Lung (tissue), 11 donors: ENCODE measurements at regions not wholly inside any gene's neighbourhood (a gene's known extent, or its start where the extent isn't known, plus 50 kb on each side); places are given as distances from the start of the nearest gene placed in this dataset.

Source experiments
- ATAC-seq: fragments of 200-7000 bp; cut with Tn5 transposase; one replicate; pipeline ENCODE4 v1.9.1; 2020; ENCODE audit warnings: moderate number of reproducible peaks; ENCODE audit not compliant: insufficient read depth, low FRiP score
- DNase-seq, 3 donors: peaks; one replicate each; pipeline ENCODE4 v3.0.0-alpha.2; 2013 to 2017
- H3K27ac ChIP-seq, 2 donors: one replicate each; pipeline ENCODE4 v1.5.1; 2013; ENCODE audit warnings: mild to moderate bottlenecking in 2 of 2, moderate library complexity in 2 of 2, control low read depth in 1 of 2, inconsistent platforms in 1 of 2, low read depth in 1 of 2, low read length in 1 of 2
- H3K27me3 ChIP-seq, 3 donors: one replicate each; pipeline ENCODE4 v1.5.1; 2013; ENCODE audit warnings: low read length in 2 of 3; ENCODE audit not compliant: control insufficient read depth in 3 of 3, insufficient read depth in 3 of 3
- H3K36me3 ChIP-seq, 4 donors: one replicate each; pipeline ENCODE4 v1.5.1; 2013; ENCODE audit warnings: low read length in 4 of 4, mild to moderate bottlenecking in 1 of 4, moderate library complexity in 1 of 4; ENCODE audit not compliant: control insufficient read depth in 4 of 4, insufficient read depth in 4 of 4
- H3K4me1 ChIP-seq, 5 donors: one replicate each; pipeline ENCODE4 v1.5.1; 2013; ENCODE audit warnings: low read length in 5 of 5, mild to moderate bottlenecking in 2 of 5, moderate library complexity in 1 of 5; ENCODE audit not compliant: control insufficient read depth in 5 of 5, insufficient read depth in 5 of 5
- H3K4me3 ChIP-seq: one replicate; pipeline ENCODE4 v1.5.1; 2013; ENCODE audit warnings: mild to moderate bottlenecking, control low read depth, moderate library complexity
- H3K9ac ChIP-seq, 2 donors: one replicate each; pipeline ENCODE4 v1.5.1; 2013; ENCODE audit warnings: low read length in 2 of 2, control low read depth in 1 of 2; ENCODE audit not compliant: insufficient read depth in 1 of 2
- H3K9me3 ChIP-seq, 4 donors: one replicate each; pipeline ENCODE4 v1.5.1; 2013; ENCODE audit warnings: low read length in 3 of 4, mild to moderate bottlenecking in 1 of 4, moderate library complexity in 1 of 4; ENCODE audit not compliant: control insufficient read depth in 4 of 4, insufficient read depth in 3 of 4
- WGBS, 2 donors: extraction: QIAGEN DNeasy Blood & Tissue Kit; methylation state at CpG; one replicate each; pipeline ENCODE4 v1.1.7; 2013; 5-methylcytosine and 5-hydroxymethylcytosine counted together
- TF ChIP-seq, protein P1 (sequence below): IDR thresholded peaks from 2 replicates; pipeline ENCODE4 v1.5.1; 2012; ENCODE audit warnings: mild to moderate bottlenecking; ENCODE audit errors: control extremely low read depth, extremely low read depth
- donor health status: control.
- donor health status: control.
- donor health status: Bipolar disorder and iron deficiency.
- donor health status: healthy.
- donor health status: DM: yes; HTN: yes; CAD: no.

- WGBS, 2 donors = 58 to 69% methylated on average over 4 of the region's 4 CpGs
- H3K4me3 ChIP-seq = no peak overlapping the region
- H3K9ac ChIP-seq = no peak overlapping the region
- no peak for DNase-seq
- TF ChIP-seq, protein P1, sequence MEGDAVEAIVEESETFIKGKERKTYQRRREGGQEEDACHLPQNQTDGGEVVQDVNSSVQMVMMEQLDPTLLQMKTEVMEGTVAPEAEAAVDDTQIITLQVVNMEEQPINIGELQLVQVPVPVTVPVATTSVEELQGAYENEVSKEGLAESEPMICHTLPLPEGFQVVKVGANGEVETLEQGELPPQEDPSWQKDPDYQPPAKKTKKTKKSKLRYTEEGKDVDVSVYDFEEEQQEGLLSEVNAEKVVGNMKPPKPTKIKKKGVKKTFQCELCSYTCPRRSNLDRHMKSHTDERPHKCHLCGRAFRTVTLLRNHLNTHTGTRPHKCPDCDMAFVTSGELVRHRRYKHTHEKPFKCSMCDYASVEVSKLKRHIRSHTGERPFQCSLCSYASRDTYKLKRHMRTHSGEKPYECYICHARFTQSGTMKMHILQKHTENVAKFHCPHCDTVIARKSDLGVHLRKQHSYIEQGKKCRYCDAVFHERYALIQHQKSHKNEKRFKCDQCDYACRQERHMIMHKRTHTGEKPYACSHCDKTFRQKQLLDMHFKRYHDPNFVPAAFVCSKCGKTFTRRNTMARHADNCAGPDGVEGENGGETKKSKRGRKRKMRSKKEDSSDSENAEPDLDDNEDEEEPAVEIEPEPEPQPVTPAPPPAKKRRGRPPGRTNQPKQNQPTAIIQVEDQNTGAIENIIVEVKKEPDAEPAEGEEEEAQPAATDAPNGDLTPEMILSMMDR = no peak
- no peak for ATAC-seq
- no peaks in the 10 kb centered on the region for H3K27me3 ChIP-seq
- H3K4me1 ChIP-seq = peaks cover 0 to 3% (median 0%) of the 10 kb centered on the region in 5 donors
- H3K36me3 ChIP-seq = no peaks in the 10 kb centered on the region
- no peak overlapping the region for H3K27ac ChIP-seq
- H3K9me3 ChIP-seq = no peaks in the 10 kb centered on the region
Measured at GRCh38 chr12:83537428-83538053, 850.8 kb downstream of the TMTC2 start.

GRCh38 chr12:83536496-83536895, 849.8 kb downstream of the TMTC2 start:
- DNase-seq = no peak

DNA sequence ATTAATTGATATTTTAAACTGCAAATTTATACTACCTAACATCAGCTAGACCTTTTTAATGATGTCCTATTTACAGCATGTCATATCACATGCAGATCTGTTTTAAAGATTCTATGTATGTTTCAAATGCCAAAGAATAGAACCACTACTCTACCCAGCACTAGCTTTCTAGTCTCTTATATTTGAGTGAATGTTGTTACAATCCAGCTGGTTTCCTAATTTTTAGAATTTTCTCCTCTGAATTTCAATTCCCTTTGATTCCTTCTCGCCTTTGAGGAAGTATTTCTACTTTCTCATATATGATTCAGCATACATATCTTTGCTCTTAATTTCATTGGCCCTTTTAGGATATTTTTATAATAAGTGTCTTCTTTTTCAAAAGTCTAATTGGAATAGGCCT, 841.9 kb downstream of the TMTC2 start:
- no peak overlapping the region for H3K27ac ChIP-seq
- H3K9ac ChIP-seq = no peak overlapping the region
- TF ChIP-seq, protein P1 = no peak
- no peaks in the 10 kb centered on the region for H3K27me3 ChIP-seq
- no peaks in the 10 kb centered on the region for H3K36me3 ChIP-seq
- DNase-seq = peak in 2 of 3 donors; percentile 71 to 79
- ATAC-seq = no peak
- no peak overlapping the region for H3K4me3 ChIP-seq
- H3K9me3 ChIP-seq = no peaks in the 10 kb centered on the region
- WGBS, 2 donors = 64 to 84% methylated on average over 1 of the region's 1 CpG
- peaks cover 0 to 5% (median 0%) of the 10 kb centered on the region in 5 donors for H3K4me1 ChIP-seq

More at GRCh38 chr12:83536496-83536895, 849.8 kb downstream of the TMTC2 start:
- Histone ChIP-seq H3K4me1 (peaks cover 0 to 3% (median 0%) of the 10 kb centered on the region in 5 donors), H3K27me3 (no peaks in the 10 kb centered on the region), H3K9ac (no peak overlapping the region), H3K27ac (no peak overlapping the region), H3K4me3 (no peak overlapping the region), H3K9me3 (no peaks in the 10 kb centered on the region), H3K36me3 (no peaks in the 10 kb centered on the region)
- ATAC-seq = no peak
- TF ChIP-seq, protein P1 = no peak
- 70 to 92% methylated on average over 1 of the region's 1 CpG for WGBS, 2 donors

- H3K27me3 ChIP-seq = no peaks in the 10 kb centered on the region
- no peak overlapping the region for H3K4me3 ChIP-seq
- TF ChIP-seq, protein P1 = no peak
- no peak for ATAC-seq
- H3K36me3 ChIP-seq = no peaks in the 10 kb centered on the region
- H3K4me1 ChIP-seq = peaks cover 0 to 5% (median 0%) of the 10 kb centered on the region in 5 donors
- H3K9me3 ChIP-seq = no peaks in the 10 kb centered on the region
- WGBS, 2 donors = 59 to 62% methylated on average over 1 of the region's 1 CpG
- peak in 1 of 3 donors; percentile 7 for DNase-seq
- H3K27ac ChIP-seq = no peak overlapping the region
- no peak overlapping the region for H3K9ac ChIP-seq
Measured at GRCh38 chr12:83527810-83528209, 841.1 kb downstream of the TMTC2 start.
